Activated CD8-positive, alpha-beta memory T cell treated with anti-CD3 and anti-CD28 coated beads, Interleukin-2, amount 10 ng/mL, durations not matched to agents 7 days and 5 days (primary cell): ENCODE measurements at regions not wholly inside any gene's neighbourhood (a gene's known extent, or its start where the extent isn't known, plus 50 kb on each side); places are given as distances from the start of the nearest gene placed in this dataset.
"Not testable (repeated sequence)": the region's sequence is repeated elsewhere in the genome, so short reads cannot be mapped to it uniquely, and the experiment has no call there.

Source experiments
- ATAC-seq: fragments of 150-1000 bp; cut with Tn5 transposase; one replicate; pipeline ENCODE4 v1.10.0; 2021; ENCODE audit warnings: moderate library complexity
- CTCF ChIA-PET: fragments of 350-600 bp; sonication (Branson Sonifier 250); formaldehyde crosslinking; loops from one replicate; lab custom pipeline; 2021; ENCODE audit warnings: antibody characterized with exemption; lab: Charles Lee
- DNase-seq: peaks from one replicate; pipeline ENCODE4 v3.0.0-alpha.2; 2020
- H3K27ac Mint-ChIP-seq: one replicate; pipeline ENCODE4 v1.8.0; 2021; ENCODE audit warnings: mild to moderate bottlenecking, mixed read lengths
- H3K27me3 Mint-ChIP-seq: one replicate; pipeline ENCODE4 v1.8.0; 2021; ENCODE audit warnings: mixed read lengths
- H3K36me3 Mint-ChIP-seq: one replicate; pipeline ENCODE4 v1.8.0; 2021; ENCODE audit warnings: mild to moderate bottlenecking, mixed read lengths
- H3K4me1 Mint-ChIP-seq: one replicate; pipeline ENCODE4 v1.8.0; 2021; ENCODE audit warnings: mixed read lengths
- H3K4me3 Mint-ChIP-seq: one replicate; pipeline ENCODE4 v1.8.0; 2021; ENCODE audit warnings: mild to moderate bottlenecking, moderate library complexity, mixed read lengths
- H3K9me3 Mint-ChIP-seq: one replicate; pipeline ENCODE4 v1.8.0; 2022; ENCODE audit warnings: low read depth, mixed read lengths

GRCh38 chr3:124131580-124131979 lies 139.7 kb upstream of the ROPN1 start:
- DNase-seq (no peak), ATAC-seq (no peak)
- Mint-ChIP-seq H3K36me3 (no peaks in the 10 kb centered on the region), H3K9me3 (no peaks in the 10 kb centered on the region), H3K4me3 (no peak overlapping the region), H3K27me3 (peaks cover 15% of the 10 kb centered on the region), H3K27ac (no peak overlapping the region), H3K4me1 (no peaks in the 10 kb centered on the region)
- CTCF ChIA-PET: no interaction called here

- ATAC-seq (no peak), DNase-seq (no peak)
- no peaks in the 10 kb centered on the region for H3K4me1 Mint-ChIP-seq
- no peaks in the 10 kb centered on the region for H3K9me3 Mint-ChIP-seq
- peaks cover 9% of the 10 kb centered on the region for H3K27me3 Mint-ChIP-seq
- H3K4me3 Mint-ChIP-seq: no peak overlapping the region
- no peak overlapping the region for H3K27ac Mint-ChIP-seq
- CTCF ChIA-PET: no interaction called here
- H3K36me3 Mint-ChIP-seq: no peaks in the 10 kb centered on the region
Measured at GRCh38 chr3:124132813-124133212, 140.9 kb upstream of the ROPN1 start.

- Mint-ChIP-seq H3K4me3 (no peak overlapping the region), H3K27me3 (peaks cover 7% of the 10 kb centered on the region), H3K27ac (no peak overlapping the region), H3K9me3 (no peaks in the 10 kb centered on the region), H3K36me3 (no peaks in the 10 kb centered on the region), H3K4me1 (no peaks in the 10 kb centered on the region)
- DNase-seq (no peak), ATAC-seq (no peak)
- CTCF ChIA-PET: no interaction called here
Measured at GRCh38 chr3:124133366-124133940, 141.5 kb upstream of the ROPN1 start.

- no peaks in the 10 kb centered on the region for H3K36me3 Mint-ChIP-seq
- H3K9me3 Mint-ChIP-seq: no peaks in the 10 kb centered on the region
- no peak for DNase-seq
- CTCF ChIA-PET: no interaction called here
- no peak for ATAC-seq
- H3K27me3 Mint-ChIP-seq: peaks cover 2% of the 10 kb centered on the region
- no peaks in the 10 kb centered on the region for H3K4me1 Mint-ChIP-seq
- H3K27ac Mint-ChIP-seq: no peak overlapping the region
- H3K4me3 Mint-ChIP-seq: no peak overlapping the region
Measured at GRCh38 chr3:124137216-124137615, 145.3 kb upstream of the ROPN1 start.

GRCh38 chr3:124138148-124138547 lies 146.2 kb upstream of the ROPN1 start:
- CTCF ChIA-PET: no interaction called here

GRCh38 chr3:124140746-124141145 lies 148.8 kb upstream of the ROPN1 start:
- H3K27ac Mint-ChIP-seq: no peak overlapping the region
- H3K4me1 Mint-ChIP-seq: no peaks in the 10 kb centered on the region
- ATAC-seq (no peak), DNase-seq (no peak)
- CTCF ChIA-PET: no interaction called here
- H3K36me3 Mint-ChIP-seq: no peaks in the 10 kb centered on the region
- no peak overlapping the region for H3K4me3 Mint-ChIP-seq
- peaks cover 6% of the 10 kb centered on the region for H3K27me3 Mint-ChIP-seq
- no peaks in the 10 kb centered on the region for H3K9me3 Mint-ChIP-seq

More at GRCh38 chr3:124138148-124138547, 146.2 kb upstream of the ROPN1 start:
- no peak for ATAC-seq
- no peaks in the 10 kb centered on the region for H3K36me3 Mint-ChIP-seq
- no peak for DNase-seq
- H3K4me1 Mint-ChIP-seq: no peaks in the 10 kb centered on the region
- peaks cover 2% of the 10 kb centered on the region for H3K27me3 Mint-ChIP-seq
- no peak overlapping the region for H3K4me3 Mint-ChIP-seq
- no peaks in the 10 kb centered on the region for H3K9me3 Mint-ChIP-seq
- no peak overlapping the region for H3K27ac Mint-ChIP-seq

- no peaks in the 10 kb centered on the region for H3K4me1 Mint-ChIP-seq
- no peak overlapping the region for H3K27ac Mint-ChIP-seq
- peaks cover 6% of the 10 kb centered on the region for H3K27me3 Mint-ChIP-seq
- DNase-seq (no peak), ATAC-seq (no peak)
- no peaks in the 10 kb centered on the region for H3K36me3 Mint-ChIP-seq
- CTCF ChIA-PET: no interaction called here
- no peak overlapping the region for H3K4me3 Mint-ChIP-seq
- H3K9me3 Mint-ChIP-seq: no peaks in the 10 kb centered on the region
Measured at GRCh38 chr3:124142389-124142970, 150.6 kb upstream of the ROPN1 start.

GRCh38 chr3:124143047-124143446 lies 151.1 kb upstream of the ROPN1 start:
- CTCF ChIA-PET: no interaction called here
- H3K27me3 Mint-ChIP-seq: peaks cover 6% of the 10 kb centered on the region

GRCh38 chr3:124144035-124144814 lies 152.3 kb upstream of the ROPN1 start:
- H3K4me3 Mint-ChIP-seq: no peak overlapping the region
- no peaks in the 10 kb centered on the region for H3K4me1 Mint-ChIP-seq
- CTCF ChIA-PET: no interaction called here
- H3K27me3 Mint-ChIP-seq: peaks cover 6% of the 10 kb centered on the region
- DNase-seq (no peak), ATAC-seq (no peak)
- no peak overlapping the region for H3K27ac Mint-ChIP-seq
- H3K36me3 Mint-ChIP-seq: no peaks in the 10 kb centered on the region
- H3K9me3 Mint-ChIP-seq: no peaks in the 10 kb centered on the region

More at GRCh38 chr3:124143047-124143446, 151.1 kb upstream of the ROPN1 start:
- DNase-seq (no peak), ATAC-seq (no peak)
- no peak overlapping the region for H3K4me3 Mint-ChIP-seq
- no peaks in the 10 kb centered on the region for H3K4me1 Mint-ChIP-seq
- no peaks in the 10 kb centered on the region for H3K9me3 Mint-ChIP-seq
- H3K27ac Mint-ChIP-seq: no peak overlapping the region
- H3K36me3 Mint-ChIP-seq: no peaks in the 10 kb centered on the region

GRCh38 chr3:124147429-124147828 lies 155.5 kb upstream of the ROPN1 start:
- DNase-seq (no peak), ATAC-seq (no peak)
- Mint-ChIP-seq H3K9me3 (no peaks in the 10 kb centered on the region), H3K27me3 (peaks cover 11% of the 10 kb centered on the region), H3K27ac (no peak overlapping the region), H3K4me1 (no peaks in the 10 kb centered on the region), H3K4me3 (no peak overlapping the region), H3K36me3 (no peaks in the 10 kb centered on the region)
- CTCF ChIA-PET: no interaction called here

GRCh38 chr3:124147946-124148345 lies 156.0 kb upstream of the ROPN1 start:
- H3K27ac Mint-ChIP-seq: no peak overlapping the region
- DNase-seq (no peak), ATAC-seq (no peak)
- no peaks in the 10 kb centered on the region for H3K36me3 Mint-ChIP-seq
- H3K4me1 Mint-ChIP-seq: no peaks in the 10 kb centered on the region
- H3K9me3 Mint-ChIP-seq: no peaks in the 10 kb centered on the region
- peaks cover 11% of the 10 kb centered on the region for H3K27me3 Mint-ChIP-seq
- CTCF ChIA-PET: no interaction called here
- H3K4me3 Mint-ChIP-seq: no peak overlapping the region

- peaks cover 9% of the 10 kb centered on the region for H3K27me3 Mint-ChIP-seq
Measured at GRCh38 chr3:124149081-124149480, 157.2 kb upstream of the ROPN1 start.

GRCh38 chr3:124149771-124150170 lies 157.8 kb upstream of the ROPN1 start:
- Mint-ChIP-seq H3K4me1 (no peaks in the 10 kb centered on the region), H3K27me3 (peaks cover 5% of the 10 kb centered on the region), H3K27ac (no peak overlapping the region), H3K4me3 (no peak overlapping the region), H3K36me3 (no peaks in the 10 kb centered on the region), H3K9me3 (no peaks in the 10 kb centered on the region)
- ATAC-seq (no peak), DNase-seq (no peak)
- CTCF ChIA-PET: no interaction called here

More at GRCh38 chr3:124149081-124149480, 157.2 kb upstream of the ROPN1 start:
- Mint-ChIP-seq H3K4me1 (no peaks in the 10 kb centered on the region), H3K9me3 (no peaks in the 10 kb centered on the region), H3K27ac (no peak overlapping the region), H3K36me3 (no peaks in the 10 kb centered on the region), H3K4me3 (no peak overlapping the region)
- ATAC-seq: no peak
- DNase-seq: no peak
- CTCF ChIA-PET: no interaction called here

- not testable (repeated sequence) for H3K4me3 Mint-ChIP-seq, H3K4me1 Mint-ChIP-seq
Measured at GRCh38 chr3:124152891-124153290, 161.0 kb upstream of the ROPN1 start.

More at GRCh38 chr3:124152891-124153290, 161.0 kb upstream of the ROPN1 start:
- H3K27ac Mint-ChIP-seq, H3K9me3 Mint-ChIP-seq, CTCF ChIA-PET, DNase-seq, H3K36me3 Mint-ChIP-seq, H3K27me3 Mint-ChIP-seq, ATAC-seq: not testable (repeated sequence)
